Ectodermal cell (in vitro differentiated cells): ENCODE measurements at regions not wholly inside any gene's neighbourhood (a gene's known extent, or its start where the extent isn't known, plus 50 kb on each side); places are given as distances from the start of the nearest gene placed in this dataset.
"Not testable (repeated sequence)": the region's sequence is repeated elsewhere in the genome, so short reads cannot be mapped to it uniquely, and the experiment has no call there.

Experiments
- H3K27ac ChIP-seq: 2 replicates; pipeline ENCODE4 v1.7.0; 2013; ENCODE audit warnings: mild to moderate bottlenecking, low read depth, low read length; ENCODE audit not compliant: insufficient read depth, poor library complexity, severe bottlenecking
- H3K27me3 ChIP-seq: 2 replicates; pipeline ENCODE4 v1.7.0; 2013; ENCODE audit warnings: mild to moderate bottlenecking, low read length; ENCODE audit not compliant: insufficient read depth, control insufficient read depth, poor library complexity, severe bottlenecking
- H3K36me3 ChIP-seq: one replicate; pipeline ENCODE4 v1.7.0; 2013; ENCODE audit warnings: low read length; ENCODE audit not compliant: control insufficient read depth, insufficient read depth
- H3K4me1 ChIP-seq: one replicate; pipeline ENCODE4 v1.7.0; 2013; ENCODE audit warnings: low read length; ENCODE audit not compliant: control insufficient read depth, insufficient read depth
- H3K4me3 ChIP-seq: 2 replicates; pipeline ENCODE4 v1.7.0; 2013; ENCODE audit warnings: low read depth, low read length, control low read depth; ENCODE audit not compliant: insufficient read depth
- H3K9me3 ChIP-seq: 2 replicates; pipeline ENCODE4 v1.7.0; 2013; ENCODE audit warnings: mild to moderate bottlenecking, low read length, moderate library complexity; ENCODE audit not compliant: control insufficient read depth
- WGBS, 2 experiments: methylation state at CpG; one replicate each; pipeline ENCODE4 v1.1.7; 2013; ENCODE audit warnings: missing lambda C conversion rate in 2 of 2; 5-methylcytosine and 5-hydroxymethylcytosine counted together

- 64 to 69% methylated on average over 7 of the region's 7 CpGs for WGBS, 2 experiments
Measured at GRCh38 chr1:47491341-47491753, 53.5 kb downstream of the FOXD2 start.

GRCh38 chr1:47495176-47495713, 57.4 kb downstream of the FOXD2 start:
- Histone ChIP-seq H3K9me3 (no peaks in the 10 kb centered on the region), H3K36me3 (no peaks in the 10 kb centered on the region), H3K27ac (no peak overlapping the region), H3K27me3 (peaks cover 19% of the 10 kb centered on the region), H3K4me3 (no peak overlapping the region), H3K4me1 (no peaks in the 10 kb centered on the region)
- 33 to 35% methylated on average over 8 of the region's 8 CpGs for WGBS, 2 experiments

More at GRCh38 chr1:47491341-47491753, 53.5 kb downstream of the FOXD2 start:
- H3K4me1 ChIP-seq: no peaks in the 10 kb centered on the region
- H3K27me3 ChIP-seq: peaks cover 22% of the 10 kb centered on the region
- no peaks in the 10 kb centered on the region for H3K36me3 ChIP-seq
- no peak overlapping the region for H3K27ac ChIP-seq
- no peaks in the 10 kb centered on the region for H3K9me3 ChIP-seq
- no peak overlapping the region for H3K4me3 ChIP-seq

- no peaks in the 10 kb centered on the region for H3K9me3 ChIP-seq
- WGBS, 2 experiments: 92 to 100% methylated on average over 2 to 3 of the region's 3 CpGs
- no peaks in the 10 kb centered on the region for H3K36me3 ChIP-seq
- H3K27ac ChIP-seq: no peak overlapping the region
- no peaks in the 10 kb centered on the region for H3K4me1 ChIP-seq
- no peak overlapping the region for H3K4me3 ChIP-seq
- peaks cover 16% of the 10 kb centered on the region for H3K27me3 ChIP-seq
Measured at GRCh38 chr1:47498551-47498950, 60.7 kb downstream of the FOXD2 start.

- Histone ChIP-seq H3K4me1 (no peaks in the 10 kb centered on the region), H3K36me3 (no peaks in the 10 kb centered on the region), H3K27me3 (peaks cover 23% of the 10 kb centered on the region), H3K4me3 (no peak overlapping the region), H3K9me3 (no peaks in the 10 kb centered on the region), H3K27ac (no peak overlapping the region)
- 91% methylated on average over 5 of the region's 5 CpGs for WGBS, 2 experiments
Measured at GRCh38 chr1:47501069-47501468, 63.2 kb downstream of the FOXD2 start.

- 83% methylated on average over 12 of the region's 12 CpGs for WGBS, 2 experiments
- H3K27me3 ChIP-seq: peaks cover 41% of the 10 kb centered on the region
Measured at GRCh38 chr1:47502746-47503370, 65.0 kb downstream of the FOXD2 start.

GRCh38 chr1:47504840-47505239, 67.0 kb downstream of the FOXD2 start:
- not testable (repeated sequence) for H3K9me3 ChIP-seq, H3K4me1 ChIP-seq, H3K27ac ChIP-seq, H3K4me3 ChIP-seq, H3K36me3 ChIP-seq
- WGBS, 2 experiments: 92 to 100% methylated on average over 1 of the region's 4 CpGs
- H3K27me3 ChIP-seq: peaks cover 61% of the 10 kb centered on the region

More at GRCh38 chr1:47502746-47503370, 65.0 kb downstream of the FOXD2 start:
- Histone ChIP-seq H3K27ac (no peak overlapping the region), H3K9me3 (no peaks in the 10 kb centered on the region), H3K36me3 (no peaks in the 10 kb centered on the region), H3K4me1 (no peaks in the 10 kb centered on the region), H3K4me3 (no peak overlapping the region)

- WGBS, 2 experiments: 76 to 87% methylated on average over 2 of the region's 2 CpGs
- H3K4me1 ChIP-seq: no peaks in the 10 kb centered on the region
- no peaks in the 10 kb centered on the region for H3K36me3 ChIP-seq
- no peak overlapping the region for H3K27ac ChIP-seq
- H3K27me3 ChIP-seq: peaks cover 64% of the 10 kb centered on the region
- H3K9me3 ChIP-seq: no peaks in the 10 kb centered on the region
- no peak overlapping the region for H3K4me3 ChIP-seq
Measured at GRCh38 chr1:47505267-47505666, 67.4 kb downstream of the FOXD2 start.

- Histone ChIP-seq H3K27me3 (peaks cover 71% of the 10 kb centered on the region), H3K27ac (no peak overlapping the region), H3K4me1 (no peaks in the 10 kb centered on the region), H3K9me3 (no peaks in the 10 kb centered on the region), H3K4me3 (no peak overlapping the region), H3K36me3 (no peaks in the 10 kb centered on the region)
- WGBS, 2 experiments: 97 to 99% methylated on average over 1 to 2 of the region's 2 CpGs
Measured at GRCh38 chr1:47506053-47506452, 68.2 kb downstream of the FOXD2 start.

GRCh38 chr1:47507144-47507543, 69.3 kb downstream of the FOXD2 start:
- H3K27me3 ChIP-seq: peaks cover 69% of the 10 kb centered on the region
- WGBS, 2 experiments: 83 to 84% methylated on average over 3 of the region's 3 CpGs
- no peaks in the 10 kb centered on the region for H3K4me1 ChIP-seq
- H3K4me3 ChIP-seq: no peak overlapping the region
- no peaks in the 10 kb centered on the region for H3K36me3 ChIP-seq
- H3K9me3 ChIP-seq: no peaks in the 10 kb centered on the region
- H3K27ac ChIP-seq: no peak overlapping the region

GRCh38 chr1:47507881-47508701, 70.2 kb downstream of the FOXD2 start:
- 1 to 2% methylated on average over 77 of the region's 77 CpGs for WGBS, 2 experiments

More at GRCh38 chr1:47507881-47508701, 70.2 kb downstream of the FOXD2 start:
- Histone ChIP-seq H3K4me1 (no peaks in the 10 kb centered on the region), H3K27me3 (peaks cover 69% of the 10 kb centered on the region), H3K36me3 (no peaks in the 10 kb centered on the region), H3K4me3 (peak overlapping the region; percentile 40), H3K27ac (no peak overlapping the region), H3K9me3 (no peaks in the 10 kb centered on the region)
